ENCODE measurements at regions not wholly inside any gene's neighbourhood (a gene's known extent, or its start where the extent isn't known, plus 50 kb on each side); places are given as distances from the start of the nearest gene placed in this dataset.

DNA sequence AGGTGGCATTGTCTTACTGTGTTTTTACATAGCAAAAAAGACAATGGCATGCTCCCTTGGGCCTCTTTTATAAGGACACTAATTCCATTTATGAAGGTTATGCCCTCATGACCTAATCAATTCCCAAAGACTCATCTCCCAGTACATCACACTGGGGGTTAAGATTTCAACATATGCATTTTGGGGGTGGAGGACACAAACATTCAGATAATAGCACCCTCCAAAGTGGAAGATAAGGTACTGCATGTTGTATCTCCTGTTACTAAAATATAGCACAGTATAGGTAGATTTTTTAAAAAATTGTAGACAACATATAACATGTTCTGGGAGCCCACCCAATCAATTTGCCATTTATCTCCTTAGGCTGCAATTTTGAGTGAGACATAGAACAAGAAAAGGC, 221.2 kb downstream of the LIG4 start:
- intact Hi-C loops (cut with micrococcal nuclease) = no loop called here
- ATAC-seq (no peak), DNase-seq (ENCODE audit: low read depth, low spot score) (no peak)
- Histone ChIP-seq H3K9me3 (ENCODE audit: control insufficient read depth in 1 of 2, insufficient read depth in 1 of 2, low read depth in 1 of 2, low read length in 2 of 2) (peaks cover 8 to 18% of the 10 kb centered on the region in 2 experiments; a peak in 1 of 4 replicates), H2AFZ (ENCODE audit: low read depth, low read length, poor library complexity, severe bottlenecking) (no peak overlapping the region), H3K9me2 (ENCODE audit: insufficient read depth) (no peaks in the 10 kb centered on the region), H3K4me2 (ENCODE audit: low read length) (no peak overlapping the region), H3K9ac (ENCODE audit: low read length) (no peak overlapping the region), H3K27me3 (ENCODE audit: insufficient read depth, low read length) (no peaks in the 10 kb centered on the region), H3K27ac (ENCODE audit: low read depth, low read length) (no peak overlapping the region), H4K20me1 (ENCODE audit: insufficient read depth) (no peaks in the 10 kb centered on the region; the same call in 1 of the 2 replicates), H3K4me1 (ENCODE audit: control insufficient read depth in 1 of 2, insufficient read depth in 2 of 2, low read length in 2 of 2) (no peaks in the 10 kb centered on the region), H3K79me2 (ENCODE audit: insufficient read depth, low read length) (no peaks in the 10 kb centered on the region), H3K4me3 (replicated peaks in 1 of 2; ENCODE audit: low read depth in 1 of 2, low read length in 2 of 2) (no peak overlapping the region), H3K36me3 (ENCODE audit: control insufficient read depth in 1 of 2, insufficient read depth in 2 of 2, low read length in 2 of 2) (no peaks in the 10 kb centered on the region)
- TF ChIP-seq, protein P1, sequence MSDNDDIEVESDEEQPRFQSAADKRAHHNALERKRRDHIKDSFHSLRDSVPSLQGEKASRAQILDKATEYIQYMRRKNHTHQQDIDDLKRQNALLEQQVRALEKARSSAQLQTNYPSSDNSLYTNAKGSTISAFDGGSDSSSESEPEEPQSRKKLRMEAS (IDR thresholded peaks at IDR 0.05) = no peak
- no peak for TF ChIP-seq YY1 (IDR thresholded peaks at IDR 0.05; ENCODE audit: extremely low read depth, insufficient replicate concordance, low read depth, low read length)
- TF ChIP-seq POLR2A (IDR thresholded peaks at IDR 0.05; ENCODE audit: borderline replicate concordance, extremely low read depth, insufficient read depth, insufficient read length) = no peak
- no peak for TF ChIP-seq ZNF274 (IDR thresholded peaks at IDR 0.05; ENCODE audit: low read depth, low read length)
- TF ChIP-seq, protein P2, sequence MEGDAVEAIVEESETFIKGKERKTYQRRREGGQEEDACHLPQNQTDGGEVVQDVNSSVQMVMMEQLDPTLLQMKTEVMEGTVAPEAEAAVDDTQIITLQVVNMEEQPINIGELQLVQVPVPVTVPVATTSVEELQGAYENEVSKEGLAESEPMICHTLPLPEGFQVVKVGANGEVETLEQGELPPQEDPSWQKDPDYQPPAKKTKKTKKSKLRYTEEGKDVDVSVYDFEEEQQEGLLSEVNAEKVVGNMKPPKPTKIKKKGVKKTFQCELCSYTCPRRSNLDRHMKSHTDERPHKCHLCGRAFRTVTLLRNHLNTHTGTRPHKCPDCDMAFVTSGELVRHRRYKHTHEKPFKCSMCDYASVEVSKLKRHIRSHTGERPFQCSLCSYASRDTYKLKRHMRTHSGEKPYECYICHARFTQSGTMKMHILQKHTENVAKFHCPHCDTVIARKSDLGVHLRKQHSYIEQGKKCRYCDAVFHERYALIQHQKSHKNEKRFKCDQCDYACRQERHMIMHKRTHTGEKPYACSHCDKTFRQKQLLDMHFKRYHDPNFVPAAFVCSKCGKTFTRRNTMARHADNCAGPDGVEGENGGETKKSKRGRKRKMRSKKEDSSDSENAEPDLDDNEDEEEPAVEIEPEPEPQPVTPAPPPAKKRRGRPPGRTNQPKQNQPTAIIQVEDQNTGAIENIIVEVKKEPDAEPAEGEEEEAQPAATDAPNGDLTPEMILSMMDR (IDR thresholded peaks at IDR 0.05 in 2 of 3, conservative IDR thresholded peaks at IDR 0.05 in 1 of 3; ENCODE audit: borderline replicate concordance in 1 of 3, insufficient read depth in 1 of 3, low read depth in 2 of 3, low read length in 2 of 3) = no peak
- TF ChIP-seq ELF1 (IDR thresholded peaks at IDR 0.05; ENCODE audit: borderline replicate concordance, low read depth) = no peak
- no peak for TF ChIP-seq ZFX (IDR thresholded peaks at IDR 0.05)
- no peak for TF ChIP-seq EZH2 (IDR thresholded peaks at IDR 0.05)
- TF ChIP-seq, protein P3, sequence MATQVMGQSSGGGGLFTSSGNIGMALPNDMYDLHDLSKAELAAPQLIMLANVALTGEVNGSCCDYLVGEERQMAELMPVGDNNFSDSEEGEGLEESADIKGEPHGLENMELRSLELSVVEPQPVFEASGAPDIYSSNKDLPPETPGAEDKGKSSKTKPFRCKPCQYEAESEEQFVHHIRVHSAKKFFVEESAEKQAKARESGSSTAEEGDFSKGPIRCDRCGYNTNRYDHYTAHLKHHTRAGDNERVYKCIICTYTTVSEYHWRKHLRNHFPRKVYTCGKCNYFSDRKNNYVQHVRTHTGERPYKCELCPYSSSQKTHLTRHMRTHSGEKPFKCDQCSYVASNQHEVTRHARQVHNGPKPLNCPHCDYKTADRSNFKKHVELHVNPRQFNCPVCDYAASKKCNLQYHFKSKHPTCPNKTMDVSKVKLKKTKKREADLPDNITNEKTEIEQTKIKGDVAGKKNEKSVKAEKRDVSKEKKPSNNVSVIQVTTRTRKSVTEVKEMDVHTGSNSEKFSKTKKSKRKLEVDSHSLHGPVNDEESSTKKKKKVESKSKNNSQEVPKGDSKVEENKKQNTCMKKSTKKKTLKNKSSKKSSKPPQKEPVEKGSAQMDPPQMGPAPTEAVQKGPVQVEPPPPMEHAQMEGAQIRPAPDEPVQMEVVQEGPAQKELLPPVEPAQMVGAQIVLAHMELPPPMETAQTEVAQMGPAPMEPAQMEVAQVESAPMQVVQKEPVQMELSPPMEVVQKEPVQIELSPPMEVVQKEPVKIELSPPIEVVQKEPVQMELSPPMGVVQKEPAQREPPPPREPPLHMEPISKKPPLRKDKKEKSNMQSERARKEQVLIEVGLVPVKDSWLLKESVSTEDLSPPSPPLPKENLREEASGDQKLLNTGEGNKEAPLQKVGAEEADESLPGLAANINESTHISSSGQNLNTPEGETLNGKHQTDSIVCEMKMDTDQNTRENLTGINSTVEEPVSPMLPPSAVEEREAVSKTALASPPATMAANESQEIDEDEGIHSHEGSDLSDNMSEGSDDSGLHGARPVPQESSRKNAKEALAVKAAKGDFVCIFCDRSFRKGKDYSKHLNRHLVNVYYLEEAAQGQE (IDR thresholded peaks at IDR 0.05; ENCODE audit: low read depth) = no peak
- CTCF ChIA-PET = no interaction called here
- POLR2A ChIA-PET = no interaction called here
- no TSS peak for BruUV-seq (replicated peaks)
- RAD21 ChIA-PET (ENCODE audit: low non-redundant PET in 1 of 2, low total read pairs in 2 of 2, uncharacterized antibody in 2 of 2, unreplicated experiment in 2 of 2) = no interaction called here
